IMR-90 (cell line): ENCODE measurements at regions not wholly inside any gene's neighbourhood (a gene's known extent, or its start where the extent isn't known, plus 50 kb on each side); places are given as distances from the start of the nearest gene placed in this dataset.

ENCODE experiments used
- ATAC-seq: fragments of 200-7000 bp; cut with Tn5 transposase; 2 replicates; pipeline ENCODE4 v1.9.1; 2020; ENCODE audit warnings: low read depth, mild to moderate bottlenecking, moderate library complexity
- BruUV-seq: library from RNA; stranded (reverse); fragments of 400-500 nt; replicated peaks from 2 replicates; lab custom pipeline; 2021; lab: Mats Ljungman, UMichigan
- CTCF ChIA-PET: fragments of 300-600 bp; formaldehyde crosslinking; extraction: SDS; loops from one replicate; lab custom pipeline; 2021; ENCODE audit warnings: antibody characterized with exemption; lab: Yijun Ruan, JAX
- POLR2A ChIA-PET: fragments of 300-600 bp; sonication (Branson Sonifier 250); formaldehyde crosslinking; loops from one replicate; lab custom pipeline; 2022; ENCODE audit warnings: antibody characterized with exemption; ENCODE audit not compliant: unreplicated experiment; lab: Charles Lee
- DNase-seq: peaks from one replicate; pipeline ENCODE4 v3.0.0; 2013
- H2AFZ ChIP-seq: replicated peaks from 2 replicates; pipeline ENCODE3; 2013; ENCODE audit warnings: low read length, mild to moderate bottlenecking; ENCODE audit not compliant: poor library complexity
- H2AK5ac ChIP-seq: 2 replicates; pipeline ENCODE4 v1.6.1; 2013; ENCODE audit warnings: low read depth, low read length, inconsistent platforms
- H2AK9ac ChIP-seq: replicated peaks from 2 replicates; pipeline ENCODE3; 2013; ENCODE audit warnings: mild to moderate bottlenecking, low read depth, low read length, moderate library complexity; ENCODE audit not compliant: poor library complexity
- H2BK120ac ChIP-seq: 2 replicates; pipeline ENCODE4 v1.6.1; 2013; ENCODE audit warnings: low read depth, low read length, inconsistent platforms
- H2BK15ac ChIP-seq: 3 replicates; pipeline ENCODE4 v1.6.1; 2013; ENCODE audit warnings: low read depth, low read length, inconsistent platforms
- H2BK20ac ChIP-seq: 2 replicates; pipeline ENCODE4 v1.6.1; 2013; ENCODE audit warnings: low read depth, mild to moderate bottlenecking, inconsistent platforms, low read length, moderate library complexity
- H2BK5ac ChIP-seq: 2 replicates; pipeline ENCODE4 v1.6.1; 2013; ENCODE audit warnings: mild to moderate bottlenecking, low read depth, low read length, inconsistent platforms; ENCODE audit not compliant: poor library complexity, severe bottlenecking
- H3K14ac ChIP-seq: replicated peaks from 2 replicates; pipeline ENCODE4 v1.6.1; 2013; ENCODE audit warnings: low read depth, low read length, inconsistent platforms
- H3K18ac ChIP-seq: 2 replicates; pipeline ENCODE4 v1.6.1; 2013; ENCODE audit warnings: low read depth, low read length, control low read depth
- H3K23ac ChIP-seq: 2 replicates; pipeline ENCODE4 v1.6.1; 2013; ENCODE audit warnings: low read depth, low read length, inconsistent platforms
- H3K27ac ChIP-seq: 2 replicates; pipeline ENCODE4 v1.5.1; 2013; ENCODE audit warnings: mild to moderate bottlenecking, control low read depth, low read length; ENCODE audit not compliant: insufficient read depth
- H3K27me3 ChIP-seq: 2 replicates; pipeline ENCODE4 v1.6.1; 2013; ENCODE audit warnings: low read length; ENCODE audit not compliant: control insufficient read depth, insufficient read depth
- H3K36me3 ChIP-seq: 2 replicates; pipeline ENCODE4 v1.6.1; 2013; ENCODE audit warnings: low read length, mixed read lengths; ENCODE audit not compliant: control insufficient read depth, insufficient read depth
- H3K4ac ChIP-seq: 2 replicates; pipeline ENCODE4 v1.6.1; 2013; ENCODE audit warnings: low read depth, low read length, inconsistent platforms
- H3K4me1 ChIP-seq: 2 replicates; pipeline ENCODE4 v1.6.1; 2013; ENCODE audit warnings: low read length, mixed read lengths; ENCODE audit not compliant: control insufficient read depth, insufficient read depth
- H3K4me2 ChIP-seq: 2 replicates; pipeline ENCODE4 v1.6.1; 2013; ENCODE audit warnings: low read depth, mild to moderate bottlenecking, control low read depth, low read length, moderate library complexity
- H3K4me3 ChIP-seq: 2 replicates; pipeline ENCODE4 v1.5.1; 2013; ENCODE audit warnings: low read depth, mild to moderate bottlenecking, control low read depth, low read length, moderate library complexity; ENCODE audit not compliant: insufficient read depth
- H3K56ac ChIP-seq: 2 replicates; pipeline ENCODE4 v1.6.1; 2013; ENCODE audit warnings: low read length, inconsistent platforms; ENCODE audit not compliant: insufficient read depth; ENCODE audit errors: extremely low read depth
- H3K79me1 ChIP-seq, 2 experiments: 2 replicates each; pipeline ENCODE4 v1.6.1; 2013; ENCODE audit warnings: low read length in 2 of 2, inconsistent platforms in 1 of 2, low read depth in 1 of 2
- H3K9ac ChIP-seq: 2 replicates; pipeline ENCODE4 v1.6.1; 2013; ENCODE audit warnings: low read depth, low read length, control low read depth
- H3K9me1 ChIP-seq: 2 replicates; pipeline ENCODE4 v1.6.1; 2013; ENCODE audit warnings: low read length, inconsistent platforms; ENCODE audit not compliant: insufficient read depth
- H3K9me3 ChIP-seq: 2 replicates; pipeline ENCODE4 v1.6.1; 2013; ENCODE audit warnings: low read length; ENCODE audit not compliant: control insufficient read depth, insufficient read depth
- H4K20me1 ChIP-seq: 2 replicates; pipeline ENCODE4 v1.6.1; 2013; ENCODE audit warnings: low read length, inconsistent platforms; ENCODE audit not compliant: insufficient read depth
- H4K5ac ChIP-seq: 2 replicates; pipeline ENCODE4 v1.6.1; 2013; ENCODE audit warnings: mild to moderate bottlenecking, low read depth, low read length, control low read depth
- H4K8ac ChIP-seq, 2 experiments: 2 replicates each; pipeline ENCODE4 v1.6.1; 2013; ENCODE audit warnings: low read depth in 2 of 2, low read length in 2 of 2, control low read depth in 1 of 2, inconsistent platforms in 1 of 2
- H4K91ac ChIP-seq: 2 replicates; pipeline ENCODE4 v1.6.1; 2013; ENCODE audit warnings: low read depth, low read length, inconsistent platforms; ENCODE audit not compliant: insufficient read depth
- BHLHE40 ChIP-seq: fragments of 150-350 bp; IDR thresholded peaks from 2 replicates; pipeline ENCODE4 v1.6.1; 2016; ENCODE audit warnings: mild to moderate bottlenecking, low read depth, low read length
- CHD1 ChIP-seq: IDR thresholded peaks from 2 replicates; pipeline ENCODE4 v1.6.1; 2012; ENCODE audit warnings: low read depth, low read length, improper control_type of control experiment
- CTCF ChIP-seq: conservative IDR thresholded peaks from 2 replicates; pipeline ENCODE4 v1.5.1; 2012; ENCODE audit warnings: mild to moderate bottlenecking, low read depth, low read length, improper control_type of control experiment
- ELK1 ChIP-seq: fragments of 150-350 bp; IDR thresholded peaks from 2 replicates; pipeline ENCODE4 v1.6.1; 2016; ENCODE audit warnings: low read depth, mild to moderate bottlenecking, low read length, moderate library complexity, borderline replicate concordance
- FOS ChIP-seq: fragments of 150-350 bp; IDR thresholded peaks from 2 replicates; pipeline ENCODE4 v1.6.1; 2016; ENCODE audit warnings: low read depth, low read length
- MAZ ChIP-seq: IDR thresholded peaks from 2 replicates; pipeline ENCODE4 v1.6.1; 2012; ENCODE audit warnings: low read depth, mild to moderate bottlenecking, low read length, improper control_type of control experiment, moderate library complexity, borderline replicate concordance
- MXI1 ChIP-seq: IDR thresholded peaks from 2 replicates; pipeline ENCODE4 v1.6.1; 2012; ENCODE audit warnings: low read depth, mild to moderate bottlenecking, low read length, moderate library complexity, borderline replicate concordance
- NFE2L2 ChIP-seq: fragments of 150-350 bp; IDR thresholded peaks from 2 replicates; pipeline ENCODE4 v1.6.1; 2016; ENCODE audit warnings: low read depth, mild to moderate bottlenecking, low read length
- POLR2A ChIP-seq: IDR thresholded peaks from 2 replicates; pipeline ENCODE4 v1.6.1; 2012; ENCODE audit warnings: mild to moderate bottlenecking, low read depth, low read length
- RAD21 ChIP-seq: IDR thresholded peaks from 2 replicates; pipeline ENCODE4 v1.6.1; 2012; ENCODE audit warnings: low read length, improper control_type of control experiment
- RCOR1 ChIP-seq: IDR thresholded peaks from 2 replicates; pipeline ENCODE4 v1.6.1; 2012; ENCODE audit warnings: mild to moderate bottlenecking, low read length, improper control_type of control experiment; ENCODE audit not compliant: insufficient replicate concordance
- RFX5 ChIP-seq: IDR thresholded peaks from 2 replicates; pipeline ENCODE4 v1.8.0; 2012; ENCODE audit warnings: low read depth, mild to moderate bottlenecking, low read length, moderate library complexity
- SMC3 ChIP-seq: fragments of 150-350 bp; IDR thresholded peaks from 2 replicates; pipeline ENCODE4 v1.6.1; 2016; ENCODE audit warnings: low read depth, mild to moderate bottlenecking, antibody characterized with exemption, low read length, moderate library complexity
- USF2 ChIP-seq: fragments of 150-350 bp; IDR thresholded peaks from 2 replicates; pipeline ENCODE4 v1.6.1; 2017; ENCODE audit warnings: mild to moderate bottlenecking, antibody characterized with exemption, low read length, low read depth
- WGBS, 2 experiments: methylation state at CpG; one replicate each; pipeline versions ENCODE4 v1.1.5 to v1.1.7; 2013; ENCODE audit warnings: missing lambda C conversion rate in 2 of 2; ENCODE audit not compliant: insufficient read length in 1 of 2; ENCODE audit errors: extremely low coverage in 2 of 2; 5-methylcytosine and 5-hydroxymethylcytosine counted together
- dilution Hi-C: fragments of 300-500 bp; cut with HindIII; formaldehyde crosslinking; loops from one replicate; pipeline ENCODE4 v1.14.3; 2018; ENCODE audit warnings: low sequenced_read_pairs; ENCODE audit not compliant: unreplicated experiment
- in situ Hi-C: fragments of 300-500 bp; cut with MboI; formaldehyde crosslinking; loops from 3 replicates; pipeline ENCODE4 v1.14.3; 2019; ENCODE audit warnings: low sequenced_read_pairs, inconsistent platforms, mixed read lengths
- intact Hi-C: fragments of 100-400 bp; cut with micrococcal nuclease; formaldehyde crosslinking; loops from 2 replicates; pipeline ENCODE4 v1.10.0; 2022

GRCh38 chr3:79985816-79986215 lies 218.0 kb upstream of the ROBO1 start:
- CTCF ChIA-PET = interaction anchor here (0.5 kb wide), 1 partner anchor 1076 kb away, joined by 4 read pairs; no protein-coding TSS in a partner anchor
- in situ Hi-C loops = no loop called here
- dilution Hi-C loops = no loop called here

More at GRCh38 chr3:79985816-79986215, 218.0 kb upstream of the ROBO1 start:
- WGBS, 2 experiments = no CpG with 5 or more reads among the region's 6 CpGs
- H3K9me3 ChIP-seq = no peaks in the 10 kb centered on the region
- H3K79me1 ChIP-seq = no peaks in the 10 kb centered on the region
- H2BK5ac ChIP-seq = no peak overlapping the region
- no peak overlapping the region for H3K9ac ChIP-seq
- H3K4me1 ChIP-seq = no peaks in the 10 kb centered on the region
- H4K8ac ChIP-seq = no peak overlapping the region
- no TSS peak for BruUV-seq
- H4K5ac ChIP-seq = no peak overlapping the region
- H2AK5ac ChIP-seq = no peak overlapping the region
- H3K23ac ChIP-seq = no peak overlapping the region
- no peak overlapping the region for H3K4ac ChIP-seq
- no peak overlapping the region for H2BK15ac ChIP-seq
- intact Hi-C loops = no loop called here
- TF ChIP-seq NFE2L2 = no peak
- no peak for TF ChIP-seq BHLHE40
- no peak for TF ChIP-seq ELK1
- no peak for TF ChIP-seq MAZ
- no peak for TF ChIP-seq FOS
- no peak for TF ChIP-seq RCOR1
- TF ChIP-seq POLR2A = no peak
- TF ChIP-seq USF2 = no peak
- TF ChIP-seq CTCF = no peak
- TF ChIP-seq MXI1 = no peak
- no peak for TF ChIP-seq RFX5
- no peak for TF ChIP-seq SMC3
- TF ChIP-seq RAD21 = no peak
- TF ChIP-seq CHD1 = no peak
- H4K20me1 ChIP-seq = no peaks in the 10 kb centered on the region
- no peaks in the 10 kb centered on the region for H3K36me3 ChIP-seq
- no peak overlapping the region for H2BK20ac ChIP-seq
- no peak overlapping the region for H3K27ac ChIP-seq
- H3K27me3 ChIP-seq = no peaks in the 10 kb centered on the region
- H2AK9ac ChIP-seq = no peak overlapping the region
- no peak overlapping the region for H3K4me3 ChIP-seq
- H3K14ac ChIP-seq = no peak overlapping the region
- ATAC-seq (no peak), DNase-seq (no peak)
- H2AFZ ChIP-seq = no peak overlapping the region
- H2BK120ac ChIP-seq = no peak overlapping the region
- no peak overlapping the region for H3K18ac ChIP-seq
- no peak overlapping the region for H4K91ac ChIP-seq
- H3K4me2 ChIP-seq = no peak overlapping the region
- no peaks in the 10 kb centered on the region for H3K9me1 ChIP-seq
- H3K56ac ChIP-seq = no peak overlapping the region
- POLR2A ChIA-PET = no interaction called here
